HL-60/S4 treated with retinoic acid at 250 ng/mL for 4 days and 3 days (cell line): ENCODE measurements at regions not wholly inside any gene's neighbourhood (a gene's known extent, or its start where the extent isn't known, plus 50 kb on each side); places are given as distances from the start of the nearest gene placed in this dataset.

Source experiments
- in situ Hi-C: fragments of 300-500 bp; cut with MboI; formaldehyde crosslinking; loops from 2 replicates; pipeline ENCODE4 v1.7.0; 2022; ENCODE audit warnings: low sequenced_read_pairs

DNA sequence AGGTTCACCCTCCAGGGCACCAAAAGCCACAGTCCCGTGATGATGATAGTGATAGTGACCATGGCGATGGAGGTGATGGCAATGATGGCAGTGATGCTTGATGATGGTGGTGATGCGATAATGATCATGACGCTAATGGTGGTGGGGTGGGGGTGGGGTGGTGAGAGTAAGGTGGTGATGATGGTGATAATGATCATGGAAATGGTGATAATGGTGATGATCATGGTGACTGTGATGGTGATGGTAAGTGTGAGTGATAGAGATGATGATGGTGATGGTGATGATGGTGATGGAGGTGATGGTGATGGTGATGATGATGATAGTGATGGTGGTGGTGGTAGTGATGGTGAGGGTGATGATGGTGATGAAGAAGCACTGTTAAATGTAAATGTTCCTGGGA is 96.9 kb downstream of the SYNE3 start:
- in situ Hi-C loops: no loop called here

DNA sequence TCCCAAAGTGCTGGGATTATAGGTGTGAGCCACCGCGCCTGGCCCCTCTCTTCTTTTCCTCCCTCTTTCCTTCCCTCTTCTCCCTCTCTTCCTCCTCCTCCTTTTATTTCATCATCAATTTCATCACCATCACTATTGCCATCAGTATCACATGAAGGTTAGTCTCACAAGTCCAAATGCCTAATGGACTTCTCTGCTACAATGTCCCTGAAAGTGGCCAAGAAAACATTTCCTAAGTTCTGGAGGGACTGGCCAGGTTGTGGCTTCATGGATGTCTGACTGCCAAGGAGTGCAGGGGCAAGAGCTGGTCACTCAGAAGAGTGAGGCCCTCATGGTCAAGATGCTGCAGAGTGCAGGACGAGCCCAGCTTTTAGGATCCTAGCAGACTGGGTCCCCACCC is 97.6 kb downstream of the SYNE3 start:
- in situ Hi-C loops: no loop called here

DNA sequence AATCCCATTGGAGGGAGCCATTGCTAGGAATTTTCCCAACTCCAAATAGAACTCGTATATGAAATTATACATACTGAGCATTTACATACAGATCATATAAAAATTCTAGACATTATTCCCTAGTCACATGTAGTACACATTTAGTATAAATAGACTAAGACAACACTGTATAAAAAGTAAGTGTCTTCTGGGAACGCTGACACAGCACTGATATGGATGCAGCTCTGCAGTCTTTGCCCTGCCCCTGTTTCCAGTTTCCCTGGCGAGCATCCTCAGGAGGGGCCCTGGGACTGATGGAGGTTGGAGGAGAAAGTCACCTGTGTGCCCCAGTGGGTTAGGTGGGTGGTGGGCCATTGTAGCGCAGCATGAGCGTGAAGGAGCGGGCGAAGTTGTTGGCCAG is 97.8 kb upstream of the CLMN start:
- in situ Hi-C loops: no loop called here

DNA sequence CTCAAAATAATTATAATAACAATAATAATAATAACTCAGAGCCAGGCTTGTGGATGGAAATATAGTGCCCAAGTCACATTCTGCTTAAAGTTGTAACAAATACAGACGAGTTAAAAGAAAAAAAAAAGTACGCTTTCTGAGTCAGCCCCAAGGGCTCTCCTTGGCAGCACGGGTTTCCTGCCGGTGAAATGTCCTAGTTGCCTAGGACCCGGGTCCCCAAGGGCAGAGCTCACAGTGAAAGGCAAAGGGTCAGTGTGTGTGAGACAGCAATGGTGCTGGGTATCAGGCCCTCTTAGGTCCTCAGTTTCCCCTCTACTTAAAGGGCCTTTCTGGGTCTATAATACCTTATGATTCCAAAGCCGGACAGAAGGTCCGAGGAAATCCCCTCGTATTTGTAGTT is 96.3 kb upstream of the CLMN start:
- in situ Hi-C loops: no loop called here

DNA sequence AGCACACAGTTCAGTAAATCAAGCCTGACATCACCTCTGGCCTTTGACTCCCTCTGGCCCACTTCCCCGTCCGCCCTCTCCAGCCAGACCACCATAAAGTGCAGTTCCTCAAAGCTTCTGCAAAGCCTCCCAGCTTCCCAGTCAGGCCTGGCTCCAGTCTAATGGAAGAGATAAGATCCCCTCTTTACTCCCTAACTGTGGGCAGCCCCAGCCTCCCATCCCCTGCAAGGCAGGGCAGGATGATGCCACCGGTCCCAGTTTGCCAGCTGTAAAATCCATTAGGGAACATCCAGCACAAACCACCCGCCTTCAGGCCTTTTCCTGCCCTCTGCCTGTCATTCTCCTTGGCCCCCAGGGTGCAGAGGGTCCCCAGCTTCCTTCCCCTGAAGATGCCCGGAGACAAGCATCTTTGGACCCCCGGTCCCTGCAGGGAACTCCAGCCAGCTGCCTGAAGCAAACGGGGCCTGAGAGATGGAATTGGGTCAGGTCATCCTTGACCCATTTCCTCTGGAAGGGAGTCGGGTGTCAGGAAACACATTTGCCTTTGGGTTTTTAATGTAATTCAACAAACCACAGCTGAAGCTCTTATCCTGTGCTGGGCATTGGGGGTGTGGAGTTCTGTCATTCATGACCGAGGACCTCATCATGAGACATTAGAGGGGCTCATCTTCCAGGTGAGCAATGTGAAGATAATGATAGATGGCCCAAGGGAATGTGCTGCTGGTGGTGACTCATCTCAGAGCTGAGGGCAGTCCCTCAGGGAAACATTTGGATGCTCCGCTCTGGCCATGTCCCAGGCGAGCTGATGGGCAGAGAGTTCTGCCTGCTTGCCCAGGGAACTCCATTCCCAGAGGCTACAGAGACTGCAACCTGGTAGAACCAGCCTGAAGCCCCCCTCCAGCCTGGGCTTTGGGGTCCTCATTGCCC is 93.8 kb upstream of the CLMN start:
- in situ Hi-C loops: no loop called here

DNA sequence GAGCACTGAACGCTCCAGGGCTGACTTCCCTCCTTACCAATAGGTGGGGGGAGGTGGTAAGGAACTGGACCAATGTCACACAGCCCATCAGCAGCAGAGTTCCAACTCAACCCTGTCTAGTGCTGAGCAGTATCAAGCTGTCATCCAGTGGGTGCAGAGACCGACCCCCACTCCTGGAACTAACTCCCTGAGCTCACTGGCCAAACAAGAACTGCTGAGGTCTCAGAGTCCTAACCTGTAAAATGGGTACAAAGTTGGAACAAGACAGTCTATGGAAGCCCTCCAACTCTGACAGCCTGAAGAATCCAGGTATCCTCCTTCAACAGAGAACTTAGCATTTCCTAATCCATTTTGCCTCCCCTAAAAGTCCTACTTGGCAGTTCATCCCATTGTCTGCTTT is 91.1 kb upstream of the CLMN start:
- in situ Hi-C loops: no loop called here

DNA sequence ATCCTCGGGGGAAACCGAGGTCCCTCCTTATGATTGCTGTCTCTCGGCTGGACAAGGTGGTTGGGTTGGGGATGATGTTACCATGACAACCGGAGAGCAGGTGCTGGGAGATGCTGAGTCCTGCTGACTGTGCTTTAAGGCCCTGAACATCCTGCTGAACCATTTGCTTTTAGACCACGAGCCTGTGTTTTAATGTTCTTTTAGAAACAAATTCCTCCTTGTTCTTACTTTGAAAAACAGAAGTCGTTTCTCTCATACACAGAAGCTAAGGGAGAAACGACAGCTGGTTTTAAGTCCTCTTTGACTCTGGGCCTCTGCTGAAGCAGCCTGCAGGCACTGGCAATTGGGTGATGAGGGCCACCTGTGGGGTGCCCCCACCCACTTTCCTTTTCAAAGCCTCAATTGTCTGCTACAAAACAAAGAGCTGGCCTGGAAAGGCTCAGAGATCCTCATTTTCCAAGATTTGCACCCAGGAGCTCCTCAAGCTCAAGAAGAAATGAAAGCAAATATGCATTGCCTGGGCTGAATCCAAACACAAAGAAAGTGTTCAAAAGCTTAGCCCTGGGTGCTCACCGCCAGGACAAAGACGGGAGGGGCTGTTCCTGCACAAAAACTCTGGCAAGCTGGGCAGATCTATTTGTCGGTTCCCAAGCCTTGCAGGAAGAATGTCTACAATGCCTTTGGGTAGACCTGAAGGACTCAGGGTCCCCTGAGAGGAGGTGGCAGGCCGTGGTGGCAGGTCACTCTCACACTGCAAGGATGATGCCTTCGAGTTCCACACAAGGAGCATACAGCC is 90.0 kb upstream of the CLMN start:
- in situ Hi-C loops: no loop called here

DNA sequence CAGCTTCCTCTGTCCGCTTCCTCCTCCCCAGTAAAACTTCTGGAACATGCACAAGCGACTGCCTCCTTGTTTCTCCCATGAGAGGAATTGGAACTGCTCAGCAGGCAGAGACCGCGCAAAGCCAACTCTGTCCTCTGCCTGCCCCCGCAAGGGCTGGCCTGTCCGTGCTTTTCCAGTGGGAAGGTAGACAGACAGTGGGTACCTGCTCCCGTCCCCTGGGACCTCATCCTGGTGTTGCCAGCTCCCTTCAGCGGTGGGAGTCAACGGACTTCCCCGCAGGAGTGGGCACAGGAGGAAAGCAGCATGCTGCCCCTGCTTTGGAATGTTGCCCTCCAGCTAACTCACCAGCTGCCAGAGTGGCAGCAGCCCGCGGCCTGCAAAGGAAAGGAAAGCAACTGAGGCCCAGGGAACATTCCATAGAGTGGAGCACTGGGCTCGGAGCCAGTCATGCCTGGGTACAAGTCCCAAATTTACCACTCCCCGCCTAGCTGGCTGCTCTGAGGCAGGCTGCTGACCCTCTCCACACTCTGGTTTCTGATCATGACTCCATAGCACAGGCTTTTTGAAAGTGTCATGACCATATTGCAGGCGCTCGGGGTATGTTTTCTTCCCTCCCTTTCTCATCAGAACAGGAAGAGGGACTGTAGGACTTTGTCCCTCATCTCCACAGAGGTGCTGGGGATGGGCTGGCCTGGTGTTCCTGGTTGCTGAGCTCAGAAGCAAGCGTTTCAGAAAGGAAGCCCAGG is 89.2 kb upstream of the CLMN start:
- in situ Hi-C loops: no loop called here

DNA sequence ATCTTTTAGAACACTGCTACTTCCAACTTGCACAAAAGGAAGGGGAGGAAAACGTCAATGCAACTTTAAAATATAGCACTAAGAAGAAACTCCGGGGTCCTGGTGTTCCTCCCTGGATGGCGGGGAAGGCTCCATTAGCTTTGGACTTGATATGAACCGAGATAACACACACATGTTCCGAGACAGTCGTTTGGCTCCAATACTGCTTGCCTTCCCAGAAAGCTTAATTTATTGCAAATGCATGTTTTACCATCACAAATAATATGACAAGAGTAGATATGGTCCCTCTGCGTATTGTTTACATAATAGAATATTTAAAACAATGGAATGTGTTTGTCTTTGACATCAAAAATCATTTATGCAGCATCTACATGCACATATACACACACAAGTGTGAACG is 87.6 kb upstream of the CLMN start:
- in situ Hi-C loops: no loop called here

DNA sequence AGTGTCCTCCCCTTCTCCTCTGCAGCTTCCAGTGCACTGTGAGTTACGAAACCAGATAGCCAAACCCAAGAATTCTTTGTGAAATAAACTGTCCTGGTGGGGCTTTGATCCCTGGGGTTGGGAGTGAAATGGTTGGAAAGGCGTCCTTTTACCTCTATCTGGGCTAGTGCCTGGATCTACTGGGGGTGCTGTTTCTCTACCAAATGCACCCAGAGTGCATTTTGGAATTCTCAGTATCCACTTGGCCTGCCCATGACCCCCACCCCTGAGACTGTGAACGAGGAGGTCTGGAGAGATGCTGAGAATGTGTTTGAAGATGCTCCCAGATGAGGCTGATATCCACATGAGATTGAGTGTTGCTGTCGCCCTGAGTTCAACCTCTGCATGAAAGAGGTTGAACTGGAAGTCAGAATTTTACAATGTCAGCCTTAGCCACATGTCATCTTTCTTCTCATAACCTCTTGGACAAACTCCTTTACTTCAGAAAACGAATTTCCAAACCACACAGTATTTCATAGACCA is 87.1 kb upstream of the CLMN start:
- in situ Hi-C loops: no loop called here

DNA sequence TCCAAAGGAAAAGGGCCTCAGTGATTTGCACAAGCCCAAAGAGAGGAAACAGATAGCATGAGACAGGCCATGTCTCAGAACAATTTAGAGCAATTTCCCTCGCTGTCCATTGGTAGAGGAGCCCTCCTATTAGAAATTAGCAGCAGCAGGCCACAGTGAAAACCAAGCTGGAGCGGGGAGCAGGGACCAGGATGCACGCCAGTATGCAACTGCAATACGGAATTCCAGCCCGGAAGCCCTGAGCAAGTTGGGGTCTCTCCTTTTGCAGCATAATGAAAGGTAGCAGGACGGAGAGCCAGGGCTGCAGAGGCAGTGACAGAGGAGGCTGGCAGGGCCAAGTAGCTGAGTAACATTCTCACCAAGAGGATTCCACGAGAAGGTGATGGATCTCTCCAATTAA is 84.9 kb upstream of the CLMN start:
- in situ Hi-C loops: no loop called here

DNA sequence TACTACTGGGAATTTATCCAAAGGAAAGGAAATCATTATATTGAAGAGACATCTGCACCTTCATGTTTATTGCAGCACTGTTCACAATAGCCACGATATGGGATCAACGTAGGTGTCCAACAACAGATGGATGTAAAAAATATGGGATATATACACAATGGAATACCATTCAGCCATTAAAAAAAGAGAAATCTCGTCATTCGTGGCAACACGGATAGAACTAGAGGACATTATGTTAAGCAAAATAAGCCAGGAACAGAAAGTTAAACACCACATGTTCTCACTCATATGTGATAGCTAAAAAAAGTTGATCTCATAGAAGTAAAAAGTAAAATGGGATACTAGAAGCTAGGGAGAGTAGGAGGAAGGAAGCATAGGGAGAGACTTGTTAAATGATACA is 82.9 kb upstream of the CLMN start:
- in situ Hi-C loops: no loop called here

DNA sequence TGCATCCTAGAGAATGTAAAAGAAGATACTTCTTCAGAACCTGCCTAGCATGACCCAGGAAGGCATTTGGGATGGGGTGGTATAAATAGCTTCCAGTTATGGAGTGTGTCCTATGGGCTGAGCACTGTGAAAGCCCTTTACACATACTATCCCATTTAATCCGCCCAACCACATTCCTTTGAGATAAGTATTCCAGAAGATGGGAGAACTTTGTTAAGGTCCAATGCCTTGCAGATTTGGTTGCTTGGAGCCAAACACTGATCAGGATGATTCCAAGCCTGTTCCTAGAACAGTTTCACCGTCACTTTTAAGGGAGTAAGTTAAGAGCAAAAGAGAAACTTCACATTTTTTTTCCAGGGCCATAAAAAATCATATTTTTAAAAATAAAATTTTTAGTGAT is 82.5 kb upstream of the CLMN start:
- in situ Hi-C loops: no loop called here

DNA sequence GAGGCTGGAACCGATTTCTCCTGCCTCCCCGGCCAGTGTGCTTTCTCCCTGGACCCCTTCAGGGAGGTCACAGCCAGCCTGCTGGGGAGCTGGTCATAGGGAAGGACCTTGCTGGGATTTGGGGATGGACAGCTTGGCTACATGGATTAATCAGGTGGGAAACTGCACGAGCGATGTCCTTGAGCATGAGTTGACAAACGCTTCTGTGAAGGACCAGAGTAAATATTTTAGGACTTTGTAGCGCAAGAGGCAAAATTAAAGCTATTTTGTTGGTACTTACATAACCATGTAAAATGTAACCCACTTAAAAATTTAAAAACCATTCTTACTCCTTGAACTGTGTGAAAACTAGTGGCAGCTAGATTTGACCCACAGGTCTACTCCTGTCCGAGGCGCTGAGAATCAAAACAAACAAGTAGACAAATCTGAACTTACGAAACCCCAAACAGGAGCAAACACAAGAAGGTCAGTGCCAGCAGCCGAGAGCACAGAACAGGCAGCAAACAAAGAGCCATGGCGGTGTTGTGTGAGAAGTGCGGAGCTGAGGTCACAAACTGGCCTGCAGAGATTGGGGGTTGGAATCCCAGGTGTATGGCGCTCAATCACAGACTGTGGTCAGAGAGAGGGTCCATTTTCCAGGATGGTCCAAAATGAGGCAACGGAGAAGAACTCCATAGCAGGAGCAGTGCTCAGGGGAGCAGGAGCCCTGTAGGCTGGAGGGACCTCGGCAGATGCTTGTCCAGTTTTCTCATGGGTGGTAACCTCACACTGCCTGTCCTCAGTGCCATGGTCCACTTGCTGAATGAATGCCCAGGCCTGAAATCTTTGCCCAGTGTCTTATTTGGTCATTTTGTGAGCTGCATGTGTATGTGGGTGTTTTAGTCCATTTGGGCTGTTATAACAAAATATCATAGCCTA is 79.2 kb upstream of the CLMN start:
- in situ Hi-C loops: no loop called here

DNA sequence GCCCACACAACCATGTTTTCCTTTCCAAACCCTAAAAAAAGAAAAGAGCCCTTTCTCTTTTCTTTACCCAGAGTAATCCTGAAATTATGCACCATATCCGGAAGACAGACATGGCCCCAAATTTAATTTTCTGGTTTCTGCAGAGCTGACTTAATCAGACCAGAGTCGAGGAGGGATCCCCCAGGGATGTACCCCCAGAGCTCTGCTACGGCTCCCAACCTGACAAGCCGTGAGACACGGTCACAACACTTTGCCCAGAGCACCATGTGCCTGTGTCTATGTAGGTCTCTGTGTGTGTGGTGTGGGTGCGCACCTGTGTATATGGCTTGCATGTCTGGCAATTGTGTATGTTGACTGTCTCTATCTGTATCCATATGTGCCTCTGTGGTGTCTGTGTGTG is 77.6 kb upstream of the CLMN start:
- in situ Hi-C loops: no loop called here

DNA sequence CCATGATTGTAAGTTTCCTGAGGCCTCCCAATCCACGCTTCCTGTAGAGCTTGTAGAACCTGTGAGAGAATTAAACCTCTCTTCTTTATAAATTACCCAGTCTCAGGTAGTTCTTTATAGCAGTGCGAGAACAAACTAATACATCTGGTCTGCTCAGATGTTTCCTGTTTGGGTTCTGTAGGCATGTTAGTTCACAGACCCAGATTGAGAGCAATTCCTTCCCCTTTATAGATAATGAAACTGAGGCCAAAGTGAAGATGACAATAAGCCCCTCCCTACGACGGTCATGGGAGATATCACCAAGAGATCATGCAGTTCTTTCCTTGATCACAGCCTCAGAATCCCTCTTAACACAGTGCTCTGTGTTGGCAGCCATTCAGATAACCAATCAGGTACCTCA is 76.5 kb upstream of the CLMN start:
- in situ Hi-C loops: no loop called here

DNA sequence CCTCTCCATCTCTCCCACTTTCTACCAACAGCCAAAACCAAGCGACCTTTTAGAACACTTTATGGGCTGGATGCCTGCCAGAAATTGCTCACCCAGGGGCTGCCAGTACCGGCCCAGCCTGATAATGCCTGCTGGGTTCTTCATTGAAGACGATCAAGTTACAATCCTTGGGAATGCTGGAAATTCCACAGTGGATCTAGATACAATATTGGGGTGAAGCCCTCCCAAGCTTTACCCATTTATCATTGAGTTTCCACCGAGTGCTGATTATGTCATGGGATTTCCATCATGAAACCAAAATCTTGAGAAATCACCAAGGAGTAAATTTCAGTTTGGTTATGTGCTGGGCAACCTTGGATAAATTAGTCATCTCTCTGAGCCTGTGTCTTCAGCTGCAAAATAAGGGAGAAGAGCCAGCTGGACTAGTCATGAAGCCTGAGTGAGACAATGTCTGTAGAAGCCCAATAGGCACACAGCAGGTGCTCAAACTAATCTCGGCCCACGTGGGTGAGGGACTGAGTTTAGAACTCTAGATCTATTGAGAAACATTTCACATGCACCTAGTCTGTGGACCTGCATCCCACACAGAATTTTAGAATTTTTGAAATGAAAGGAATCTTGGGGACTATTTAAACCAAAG is 75.5 kb upstream of the CLMN start:
- in situ Hi-C loops: no loop called here

DNA sequence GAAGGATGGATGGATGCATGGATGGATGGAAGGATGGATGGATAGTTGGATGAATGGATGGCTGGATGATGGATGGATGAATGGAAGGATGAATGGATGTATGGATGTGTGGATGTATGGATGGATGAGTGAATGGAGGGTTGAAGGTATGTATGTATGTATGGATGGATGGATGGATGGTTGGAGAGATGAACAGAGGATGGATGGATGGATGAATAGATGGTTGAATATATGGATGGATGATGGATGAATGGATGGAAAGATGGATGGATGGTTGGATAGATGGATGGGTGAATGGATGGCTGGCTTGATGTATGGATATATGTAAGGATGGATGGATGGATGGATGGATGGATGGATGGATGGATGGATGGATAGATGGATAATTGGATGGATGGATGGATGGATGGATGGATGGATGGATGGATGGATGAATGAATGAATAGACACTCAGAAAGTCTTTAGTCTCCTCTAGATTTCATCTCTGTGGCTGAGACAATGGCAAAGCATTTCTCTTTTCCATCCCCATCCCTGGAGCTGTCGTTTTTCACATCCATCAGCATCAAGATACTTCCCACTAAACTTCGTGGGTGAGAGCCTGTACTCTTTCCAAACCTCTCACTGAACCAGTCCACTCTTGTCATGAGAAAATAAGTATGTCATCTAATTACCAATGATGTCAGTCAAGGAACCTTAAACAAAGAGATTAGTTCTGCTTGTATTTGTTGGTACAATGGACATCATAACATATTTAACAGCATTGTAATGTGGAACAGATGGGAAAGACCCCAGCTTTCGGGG is 74.8 kb upstream of the CLMN start:
- in situ Hi-C loops: no loop called here

DNA sequence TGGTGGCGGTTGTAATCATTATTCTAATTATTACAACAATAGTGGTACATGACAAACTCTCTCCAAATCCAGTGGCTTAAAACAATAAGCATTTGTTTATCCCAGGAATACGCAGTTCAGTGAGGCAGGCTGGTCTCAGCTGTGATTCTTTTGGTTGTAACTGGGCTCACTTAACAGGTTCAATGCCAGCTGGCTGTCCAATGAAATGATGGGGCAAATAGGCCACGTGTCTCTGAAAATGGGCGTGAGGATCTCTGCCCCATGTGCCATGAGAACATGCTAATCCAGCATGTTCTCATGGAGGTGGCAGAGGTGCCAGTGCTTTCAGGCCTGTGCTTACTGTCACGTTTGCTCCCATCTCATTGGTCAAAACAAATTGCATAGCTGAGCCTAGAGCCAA is 73.1 kb upstream of the CLMN start:
- in situ Hi-C loops: no loop called here
